GM23248 (cell line): ENCODE measurements at regions not wholly inside any gene's neighbourhood (a gene's known extent, or its start where the extent isn't known, plus 50 kb on each side); places are given as distances from the start of the nearest gene placed in this dataset.

ENCODE experiments used
- EZH2 ChIP-seq: fragments of 200-600 bp; sonication (generic); IDR thresholded peaks from 2 replicates; pipeline ENCODE4 v1.6.1; 2018; ENCODE audit warnings: antibody characterized with exemption, mild to moderate bottlenecking; ENCODE audit not compliant: insufficient read depth, poor library complexity, severe bottlenecking
- EZH2phosphoT487 ChIP-seq: fragments of 200-600 bp; sonication (generic); IDR thresholded peaks from 2 replicates; pipeline ENCODE4 v1.6.1; 2018; ENCODE audit warnings: antibody characterized with exemption, moderate library complexity, mild to moderate bottlenecking, low read depth; ENCODE audit not compliant: insufficient read depth

GRCh38 chr2:194271293-194271961 lies 1385.6 kb upstream of the SLC39A10 start:
- TF ChIP-seq EZH2phosphoT487 = no peak
- no peak for TF ChIP-seq EZH2
